WERI-Rb-1 (cell line): ENCODE measurements at regions not wholly inside any gene's neighbourhood (a gene's known extent, or its start where the extent isn't known, plus 50 kb on each side); places are given as distances from the start of the nearest gene placed in this dataset.

Experiments used
- DNase-seq: peaks from one replicate; pipeline ENCODE4 v3.0.0-alpha.2; 2020
- H3K27ac ChIP-seq: fragments of 250-450 bp; sonication (Bioruptor Pico); 2 replicates; pipeline ENCODE4 v1.5.1; 2020; ENCODE audit warnings: mild to moderate bottlenecking, moderate library complexity
- H3K27me3 ChIP-seq: fragments of 250-450 bp; sonication (Bioruptor Pico); 2 replicates; pipeline ENCODE4 v1.5.1; 2021; ENCODE audit warnings: mild to moderate bottlenecking, low read depth, moderate library complexity; ENCODE audit not compliant: insufficient read depth, severe bottlenecking
- H3K36me3 ChIP-seq: fragments of 250-450 bp; sonication (Bioruptor Pico); 2 replicates; pipeline ENCODE4 v1.5.1; 2020; ENCODE audit warnings: mild to moderate bottlenecking, moderate library complexity
- H3K4me3 ChIP-seq: 2 replicates; pipeline ENCODE4 v1.5.1; 2011; ENCODE audit warnings: low read depth, mild to moderate bottlenecking, control low read depth, low read length
- H3K9me3 ChIP-seq: fragments of 250-450 bp; sonication (Bioruptor Pico); 2 replicates; pipeline ENCODE4 v1.5.1; 2021; ENCODE audit warnings: mild to moderate bottlenecking, moderate library complexity; ENCODE audit not compliant: severe bottlenecking
- TF ChIP-seq, protein P1 (sequence below): IDR thresholded peaks from 2 replicates; pipeline ENCODE4 v1.5.1; 2011; ENCODE audit warnings: low read depth, mild to moderate bottlenecking, control low read depth, inconsistent platforms, low read length

- TF ChIP-seq, protein P1, sequence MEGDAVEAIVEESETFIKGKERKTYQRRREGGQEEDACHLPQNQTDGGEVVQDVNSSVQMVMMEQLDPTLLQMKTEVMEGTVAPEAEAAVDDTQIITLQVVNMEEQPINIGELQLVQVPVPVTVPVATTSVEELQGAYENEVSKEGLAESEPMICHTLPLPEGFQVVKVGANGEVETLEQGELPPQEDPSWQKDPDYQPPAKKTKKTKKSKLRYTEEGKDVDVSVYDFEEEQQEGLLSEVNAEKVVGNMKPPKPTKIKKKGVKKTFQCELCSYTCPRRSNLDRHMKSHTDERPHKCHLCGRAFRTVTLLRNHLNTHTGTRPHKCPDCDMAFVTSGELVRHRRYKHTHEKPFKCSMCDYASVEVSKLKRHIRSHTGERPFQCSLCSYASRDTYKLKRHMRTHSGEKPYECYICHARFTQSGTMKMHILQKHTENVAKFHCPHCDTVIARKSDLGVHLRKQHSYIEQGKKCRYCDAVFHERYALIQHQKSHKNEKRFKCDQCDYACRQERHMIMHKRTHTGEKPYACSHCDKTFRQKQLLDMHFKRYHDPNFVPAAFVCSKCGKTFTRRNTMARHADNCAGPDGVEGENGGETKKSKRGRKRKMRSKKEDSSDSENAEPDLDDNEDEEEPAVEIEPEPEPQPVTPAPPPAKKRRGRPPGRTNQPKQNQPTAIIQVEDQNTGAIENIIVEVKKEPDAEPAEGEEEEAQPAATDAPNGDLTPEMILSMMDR, result no peak
- H3K27ac ChIP-seq, result no peak overlapping the region
- no peaks in the 10 kb centered on the region for H3K27me3 ChIP-seq
- no peak overlapping the region for H3K4me3 ChIP-seq
- DNase-seq, result no peak
- no peaks in the 10 kb centered on the region for H3K36me3 ChIP-seq
- H3K9me3 ChIP-seq, result peaks cover 4% of the 10 kb centered on the region
These were observed 359.9 kb downstream of the SEC16B start for GRCh38 chr1:177609953-177610352.

DNA sequence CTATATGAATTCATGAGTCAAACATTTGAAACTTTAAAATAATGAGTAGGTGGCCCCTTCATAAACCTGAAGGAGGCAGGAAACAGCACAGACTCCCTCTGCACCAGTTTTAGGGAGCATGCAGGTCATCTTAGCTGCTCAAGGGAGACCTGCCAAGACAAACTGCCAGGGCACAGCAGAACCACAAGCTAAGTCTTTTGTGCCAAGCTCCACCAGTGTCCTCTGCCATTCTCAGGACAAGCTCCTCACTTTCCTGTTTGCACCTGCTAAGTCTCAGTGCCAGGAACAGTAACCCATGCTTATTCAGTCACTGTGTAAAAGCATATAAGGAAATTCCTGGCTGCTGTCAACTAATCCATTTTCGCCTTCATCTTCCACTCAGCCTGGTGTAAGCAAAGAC lies 368.9 kb downstream of the SEC16B start:
- H3K36me3 ChIP-seq, result no peaks in the 10 kb centered on the region
- no peaks in the 10 kb centered on the region for H3K27me3 ChIP-seq
- TF ChIP-seq, protein P1, result no peak
- H3K9me3 ChIP-seq, result peaks cover 4% of the 10 kb centered on the region
- no peak overlapping the region for H3K4me3 ChIP-seq
- DNase-seq, result no peak
- no peak overlapping the region; the same call in 1 of the 2 replicates for H3K27ac ChIP-seq

- Histone ChIP-seq H3K27ac (peak overlapping the region; percentile 21), H3K4me3 (no peak overlapping the region), H3K36me3 (no peaks in the 10 kb centered on the region), H3K9me3 (peaks cover 4% of the 10 kb centered on the region), H3K27me3 (no peaks in the 10 kb centered on the region)
- DNase-seq, result peak; percentile 69
- TF ChIP-seq, protein P1, result no peak
These were observed 369.5 kb downstream of the SEC16B start for GRCh38 chr1:177600321-177600720.

DNA sequence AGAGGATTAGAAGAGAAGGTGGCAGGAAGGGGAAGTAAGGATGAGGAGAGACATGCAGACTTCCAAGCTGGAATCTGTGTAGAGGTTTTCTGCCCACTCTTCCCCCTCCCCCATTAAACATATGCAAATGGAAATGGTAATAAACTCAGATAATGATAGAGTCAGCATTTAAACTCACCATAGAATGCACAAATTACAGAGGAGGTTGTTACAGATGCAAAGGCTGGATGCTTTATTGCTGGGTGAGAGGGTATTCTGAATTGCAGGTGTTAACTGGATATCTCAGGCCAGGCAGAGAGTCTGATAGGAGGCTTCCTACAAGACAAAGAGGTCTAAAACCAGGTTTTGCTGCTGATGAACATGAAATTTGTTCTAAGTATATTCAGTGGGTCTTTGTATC lies 372.5 kb downstream of the SEC16B start:
- H3K27ac ChIP-seq, result no peak overlapping the region
- no peaks in the 10 kb centered on the region for H3K9me3 ChIP-seq
- no peak overlapping the region for H3K4me3 ChIP-seq
- DNase-seq, result no peak
- TF ChIP-seq, protein P1, result no peak
- no peaks in the 10 kb centered on the region for H3K27me3 ChIP-seq
- no peaks in the 10 kb centered on the region for H3K36me3 ChIP-seq

DNA sequence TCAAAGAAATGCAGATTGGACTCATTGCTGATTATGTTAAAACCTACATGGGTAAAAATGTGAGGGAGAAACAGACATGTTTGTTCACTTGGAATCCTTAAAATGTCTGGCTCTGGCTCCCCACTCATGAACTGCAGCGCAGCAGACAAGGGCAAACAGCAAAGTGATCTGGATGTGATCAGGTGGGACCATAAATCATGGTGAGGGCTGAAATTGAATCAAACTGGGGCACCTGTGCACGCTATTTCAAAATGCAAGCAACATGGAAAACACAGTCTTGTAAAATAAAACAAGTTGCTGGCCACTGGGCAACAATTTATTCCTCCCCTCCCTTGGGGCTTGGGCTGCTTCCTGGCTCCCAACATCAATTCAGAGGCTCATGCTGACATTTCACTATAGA lies 373.4 kb downstream of the SEC16B start:
- DNase-seq, result no peak
- TF ChIP-seq, protein P1, result no peak
- no peaks in the 10 kb centered on the region for H3K27me3 ChIP-seq
- no peaks in the 10 kb centered on the region for H3K36me3 ChIP-seq
- H3K27ac ChIP-seq, result no peak overlapping the region
- no peak overlapping the region for H3K4me3 ChIP-seq
- no peaks in the 10 kb centered on the region for H3K9me3 ChIP-seq

GRCh38 chr1:177593105-177593504 lies 376.8 kb downstream of the SEC16B start:
- DNase-seq, result no peak
- H3K36me3 ChIP-seq, result no peaks in the 10 kb centered on the region
- no peaks in the 10 kb centered on the region for H3K27me3 ChIP-seq
- no peak overlapping the region for H3K27ac ChIP-seq
- TF ChIP-seq, protein P1, result no peak
- H3K4me3 ChIP-seq, result no peak overlapping the region
- no peaks in the 10 kb centered on the region for H3K9me3 ChIP-seq
